Calu3 (cell line): ENCODE measurements at regions not wholly inside any gene's neighbourhood (a gene's known extent, or its start where the extent isn't known, plus 50 kb on each side); places are given as distances from the start of the nearest gene placed in this dataset.

ENCODE experiments used
- BruUV-seq: library from RNA; stranded (reverse); fragments of 400-500 nt; replicated peaks from 2 replicates; lab custom pipeline; 2021; lab: Mats Ljungman, UMichigan
- CTCF ChIA-PET: fragments of 300-600 bp; sonication (Branson Sonifier 250); formaldehyde crosslinking; loops from one replicate; lab custom pipeline; 2022; ENCODE audit warnings: antibody characterized with exemption; lab: Charles Lee
- DNase-seq: peaks from one replicate; pipeline ENCODE4 v3.0.0; 2022
- H3K27ac Mint-ChIP-seq: one replicate; pipeline ENCODE4 v1.8.0; 2022; ENCODE audit warnings: mixed read lengths; ENCODE audit not compliant: unreplicated experiment
- H3K27me3 Mint-ChIP-seq: one replicate; pipeline ENCODE4 v1.8.0; 2022; ENCODE audit warnings: mixed read lengths; ENCODE audit not compliant: unreplicated experiment
- H3K36me3 Mint-ChIP-seq: one replicate; pipeline ENCODE4 v1.8.0; 2022; ENCODE audit warnings: mild to moderate bottlenecking, moderate library complexity, mixed read lengths; ENCODE audit not compliant: insufficient read depth, unreplicated experiment
- H3K4me1 Mint-ChIP-seq: one replicate; pipeline ENCODE4 v1.8.0; 2022; ENCODE audit warnings: mild to moderate bottlenecking, low read depth, mixed read lengths; ENCODE audit not compliant: unreplicated experiment
- H3K4me3 Mint-ChIP-seq: one replicate; pipeline ENCODE4 v1.8.0; 2022; ENCODE audit warnings: mild to moderate bottlenecking, low read depth, moderate library complexity, mixed read lengths; ENCODE audit not compliant: unreplicated experiment
- H3K9me3 Mint-ChIP-seq: one replicate; pipeline ENCODE4 v1.8.0; 2022; ENCODE audit warnings: low read depth, mixed read lengths; ENCODE audit not compliant: unreplicated experiment
- intact Hi-C: fragments of 100-400 bp; cut with micrococcal nuclease; formaldehyde crosslinking; loops from one replicate; pipeline ENCODE4 v1.10.0; 2022; ENCODE audit not compliant: unreplicated experiment
- TF ChIP-seq, protein P1 (sequence below): fragments of 200-600 bp; IDR thresholded peaks from one replicate; pipeline ENCODE4 v1.8.0; 2022; ENCODE audit warnings: antibody characterized with exemption; ENCODE audit not compliant: unreplicated experiment

DNA sequence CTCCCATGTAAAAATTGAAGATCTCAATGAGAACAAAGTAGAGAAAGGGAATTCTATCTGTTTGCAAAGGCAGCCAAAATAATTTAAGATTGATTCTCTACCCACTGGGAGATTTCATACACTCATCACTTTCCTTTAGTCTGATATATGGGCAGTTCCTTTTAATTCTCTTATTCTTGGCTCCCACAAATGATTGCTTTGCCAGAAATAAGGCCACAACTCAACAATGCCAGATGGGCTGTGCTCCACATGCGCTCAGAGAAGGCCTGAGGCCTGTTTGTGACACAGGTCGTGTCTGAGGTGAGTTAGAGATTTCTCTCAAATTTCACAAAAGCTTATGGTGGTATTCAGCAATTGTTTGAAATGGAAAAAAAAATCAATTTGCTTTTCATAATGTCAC, 501.9 kb upstream of the SEMA3D start:
- Mint-ChIP-seq H3K36me3 (no peaks in the 10 kb centered on the region), H3K9me3 (no peaks in the 10 kb centered on the region), H3K4me1 (no peaks in the 10 kb centered on the region), H3K4me3 (no peak overlapping the region), H3K27ac (no peak overlapping the region), H3K27me3 (no peaks in the 10 kb centered on the region)
- no TSS peak for BruUV-seq
- CTCF ChIA-PET, result no interaction called here
- no peak for DNase-seq
- TF ChIP-seq, protein P1, sequence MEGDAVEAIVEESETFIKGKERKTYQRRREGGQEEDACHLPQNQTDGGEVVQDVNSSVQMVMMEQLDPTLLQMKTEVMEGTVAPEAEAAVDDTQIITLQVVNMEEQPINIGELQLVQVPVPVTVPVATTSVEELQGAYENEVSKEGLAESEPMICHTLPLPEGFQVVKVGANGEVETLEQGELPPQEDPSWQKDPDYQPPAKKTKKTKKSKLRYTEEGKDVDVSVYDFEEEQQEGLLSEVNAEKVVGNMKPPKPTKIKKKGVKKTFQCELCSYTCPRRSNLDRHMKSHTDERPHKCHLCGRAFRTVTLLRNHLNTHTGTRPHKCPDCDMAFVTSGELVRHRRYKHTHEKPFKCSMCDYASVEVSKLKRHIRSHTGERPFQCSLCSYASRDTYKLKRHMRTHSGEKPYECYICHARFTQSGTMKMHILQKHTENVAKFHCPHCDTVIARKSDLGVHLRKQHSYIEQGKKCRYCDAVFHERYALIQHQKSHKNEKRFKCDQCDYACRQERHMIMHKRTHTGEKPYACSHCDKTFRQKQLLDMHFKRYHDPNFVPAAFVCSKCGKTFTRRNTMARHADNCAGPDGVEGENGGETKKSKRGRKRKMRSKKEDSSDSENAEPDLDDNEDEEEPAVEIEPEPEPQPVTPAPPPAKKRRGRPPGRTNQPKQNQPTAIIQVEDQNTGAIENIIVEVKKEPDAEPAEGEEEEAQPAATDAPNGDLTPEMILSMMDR, result no peak
- intact Hi-C loops, result no loop called here

DNA sequence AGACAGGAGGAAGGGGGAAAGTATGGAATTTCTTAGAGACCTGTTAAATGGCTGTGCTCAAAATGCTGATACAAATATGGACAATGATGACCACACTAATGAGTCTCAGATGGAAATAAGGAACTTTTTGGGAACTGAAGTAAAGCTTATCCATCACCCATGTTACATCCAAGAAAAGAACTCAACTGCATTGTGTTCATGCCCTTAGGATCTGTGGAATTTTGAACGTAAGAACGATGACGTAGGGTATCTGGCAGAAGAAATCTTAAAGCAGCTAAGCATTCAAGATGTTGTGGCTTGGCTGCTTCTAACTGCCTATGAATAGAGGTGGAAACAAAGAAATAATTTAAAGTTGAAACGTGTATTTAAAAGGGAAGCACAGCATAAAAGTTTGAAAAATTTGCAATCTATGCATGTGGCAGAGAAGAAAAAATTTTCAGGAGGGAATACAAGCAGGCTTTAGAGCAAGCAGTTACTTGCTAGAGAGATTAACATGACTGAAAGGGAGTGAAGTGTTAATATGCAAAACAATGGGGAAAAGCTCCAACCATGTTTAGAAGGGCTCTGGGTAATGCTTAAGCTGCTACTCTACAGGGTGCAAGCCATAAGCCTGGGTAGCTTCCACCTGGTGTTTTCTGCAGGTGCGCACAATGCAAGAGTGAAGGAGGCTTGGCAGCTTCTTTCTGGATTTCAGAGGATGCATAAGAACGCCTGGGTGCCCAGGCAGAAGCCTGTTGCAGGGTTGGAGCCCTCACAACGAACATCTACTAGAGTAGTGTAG, 499.7 kb upstream of the SEMA3D start:
- CTCF ChIA-PET, result no interaction called here

DNA sequence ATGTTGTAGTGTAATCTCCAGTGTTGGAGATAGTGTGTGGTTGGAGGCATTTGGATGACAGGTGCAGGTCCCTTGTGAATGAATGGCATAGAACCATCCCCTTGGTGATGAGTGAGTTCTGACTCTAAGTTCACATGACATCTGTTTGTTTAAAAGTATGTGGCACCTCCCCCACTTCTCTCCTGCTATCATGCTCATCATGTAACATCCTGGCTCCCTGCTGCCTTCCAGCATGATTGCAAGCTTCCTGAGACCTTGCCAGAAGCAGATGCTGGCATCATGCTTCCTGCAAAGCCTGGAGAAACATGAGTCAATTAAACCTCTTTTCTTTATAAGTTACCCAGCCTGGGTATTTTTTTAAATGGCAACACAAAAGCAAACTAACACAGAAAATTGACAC, 499.0 kb upstream of the SEMA3D start:
- CTCF ChIA-PET, result no interaction called here
- no peaks in the 10 kb centered on the region for H3K36me3 Mint-ChIP-seq
- no peak for DNase-seq
- BruUV-seq, result no TSS peak
- TF ChIP-seq, protein P1, result no peak
- no peak overlapping the region for H3K4me3 Mint-ChIP-seq
- H3K9me3 Mint-ChIP-seq, result no peaks in the 10 kb centered on the region
- intact Hi-C loops, result no loop called here
- no peak overlapping the region for H3K27ac Mint-ChIP-seq
- H3K4me1 Mint-ChIP-seq, result no peaks in the 10 kb centered on the region
- H3K27me3 Mint-ChIP-seq, result no peaks in the 10 kb centered on the region

More for the DNA sequence above, 499.7 kb upstream of the SEMA3D start:
- Mint-ChIP-seq H3K27me3 (no peaks in the 10 kb centered on the region), H3K27ac (no peak overlapping the region), H3K9me3 (no peaks in the 10 kb centered on the region), H3K36me3 (no peaks in the 10 kb centered on the region), H3K4me3 (no peak overlapping the region), H3K4me1 (no peaks in the 10 kb centered on the region)
- TF ChIP-seq, protein P1, result no peak
- no TSS peak for BruUV-seq
- DNase-seq, result no peak
- intact Hi-C loops, result no loop called here

DNA sequence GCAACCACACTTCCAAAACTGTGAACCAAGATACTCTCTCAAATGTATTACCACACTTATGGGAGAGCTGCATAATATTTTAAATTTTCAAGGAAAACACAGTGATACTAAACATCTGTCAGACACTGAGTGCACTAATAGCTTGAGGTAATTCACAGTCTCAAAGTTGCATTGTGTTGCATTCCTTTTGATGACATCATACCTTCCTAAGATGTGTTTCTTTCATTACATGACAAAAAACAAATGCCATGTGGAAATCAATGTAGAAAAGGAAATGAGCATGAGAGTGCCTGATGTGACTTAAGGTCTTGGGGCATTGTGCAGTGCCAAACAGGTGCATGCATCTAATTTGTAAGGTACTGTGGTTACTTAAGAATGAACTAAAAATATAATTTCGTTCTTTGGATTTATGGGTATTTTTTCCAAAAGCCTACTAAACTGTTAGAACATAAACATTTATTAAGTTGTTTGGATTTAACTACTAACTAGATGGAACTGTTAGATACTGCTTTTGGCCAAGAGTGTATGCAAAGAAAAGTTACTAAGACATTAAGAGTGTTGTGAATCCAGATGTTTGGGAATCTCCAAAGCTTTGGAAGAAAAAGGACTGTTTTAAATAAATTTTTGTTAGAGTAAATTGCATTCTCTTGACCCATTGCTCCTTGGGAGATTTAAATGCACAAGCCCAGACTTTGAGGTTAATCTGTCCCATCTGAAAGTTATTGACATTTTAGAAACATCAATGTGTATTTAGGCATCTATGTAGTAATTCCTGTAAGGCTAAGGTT, 496.2 kb upstream of the SEMA3D start:
- BruUV-seq, result no TSS peak
- Mint-ChIP-seq H3K27me3 (no peaks in the 10 kb centered on the region), H3K4me3 (no peak overlapping the region), H3K4me1 (no peaks in the 10 kb centered on the region), H3K9me3 (peaks cover 3% of the 10 kb centered on the region), H3K27ac (no peak overlapping the region), H3K36me3 (no peaks in the 10 kb centered on the region)
- intact Hi-C loops, result no loop called here
- TF ChIP-seq, protein P1, result no peak
- CTCF ChIA-PET, result no interaction called here
- DNase-seq, result no peak
